Astrocyte of the cerebellum (primary cell): ENCODE measurements at regions not wholly inside any gene's neighbourhood (a gene's known extent, or its start where the extent isn't known, plus 50 kb on each side); places are given as distances from the start of the nearest gene placed in this dataset.

ENCODE experiments used
- DNase-seq: peaks from one replicate; pipeline ENCODE4 v3.0.0-alpha.2; 2011; ENCODE audit warnings: low read depth
- H3K4me3 ChIP-seq: 2 replicates; pipeline ENCODE4 v1.5.1; 2011; ENCODE audit warnings: mild to moderate bottlenecking, low read depth, low read length, moderate library complexity
- CTCF ChIP-seq: IDR thresholded peaks from 2 replicates; pipeline ENCODE4 v1.5.1; 2012; ENCODE audit warnings: low read length, low read depth, moderate library complexity, mild to moderate bottlenecking; ENCODE audit errors: missing control alignments
- in situ Hi-C: cut with HindIII; loops from 2 replicates; pipeline ENCODE4 v1.10.0; 2017; ENCODE audit warnings: low sequenced_read_pairs

DNA sequence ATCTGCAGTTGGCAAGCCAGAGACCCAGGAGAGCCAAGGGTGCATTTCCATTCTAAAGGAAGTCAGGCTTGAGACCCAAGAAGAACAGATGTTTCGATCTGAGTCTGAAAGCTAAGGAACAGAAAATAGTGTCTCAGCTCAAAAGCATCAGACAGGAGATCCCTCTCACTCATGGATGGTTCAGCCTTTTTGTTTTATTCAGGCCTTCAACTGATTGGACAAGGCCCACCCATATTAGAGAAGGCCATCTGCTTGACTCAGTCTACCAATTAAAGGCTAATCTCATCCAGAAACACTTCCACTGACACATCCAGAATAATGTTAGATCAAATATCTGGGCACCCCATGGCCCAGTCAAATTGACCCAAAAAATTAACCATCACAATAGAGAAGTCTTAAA, 255.0 kb downstream of the TXNL1 start:
- DNase-seq = no peak
- in situ Hi-C loops = no loop called here
- no peak for TF ChIP-seq CTCF
- H3K4me3 ChIP-seq = no peak overlapping the region

DNA sequence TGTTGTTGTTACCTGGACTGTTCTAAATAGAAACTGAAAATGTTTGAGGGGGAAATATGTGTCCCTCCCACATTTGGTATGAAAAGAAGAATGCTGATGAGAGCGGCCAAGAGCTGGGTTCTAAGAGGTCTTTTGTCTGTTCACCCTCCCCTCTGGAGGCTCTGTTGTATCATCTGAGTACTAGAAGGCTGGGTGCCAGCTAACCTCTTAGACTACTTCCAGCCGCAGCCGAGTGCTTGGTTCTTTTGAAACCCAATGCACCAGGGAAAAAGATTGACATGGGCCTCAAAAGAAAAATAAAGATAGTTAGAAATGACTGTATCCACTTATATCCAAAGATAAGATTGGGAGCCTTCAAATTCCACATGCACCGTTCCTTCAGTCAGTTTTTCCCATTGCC, 255.9 kb downstream of the TXNL1 start:
- TF ChIP-seq CTCF = no peak
- no peak overlapping the region for H3K4me3 ChIP-seq
- no peak for DNase-seq
- in situ Hi-C loops = no loop called here

- H3K4me3 ChIP-seq = no peak overlapping the region
- DNase-seq = no peak
- TF ChIP-seq CTCF = no peak
- in situ Hi-C loops = no loop called here
Measured at GRCh38 chr18:56381196-56381595, 257.2 kb downstream of the TXNL1 start.

- no peak for TF ChIP-seq CTCF
Measured at GRCh38 chr18:56380685-56381084, 257.7 kb downstream of the TXNL1 start.

GRCh38 chr18:56379256-56379655, 259.1 kb downstream of the TXNL1 start:
- TF ChIP-seq CTCF = no peak
- no peak for DNase-seq
- in situ Hi-C loops = no loop called here
- H3K4me3 ChIP-seq = no peak overlapping the region

More at GRCh38 chr18:56380685-56381084, 257.7 kb downstream of the TXNL1 start:
- no peak overlapping the region for H3K4me3 ChIP-seq
- in situ Hi-C loops = no loop called here
- no peak for DNase-seq

- DNase-seq = no peak
- no peak for TF ChIP-seq CTCF
- H3K4me3 ChIP-seq = no peak overlapping the region
- in situ Hi-C loops = no loop called here
Measured at GRCh38 chr18:56377231-56377630, 261.2 kb downstream of the TXNL1 start.
